ENCODE measurements at regions not wholly inside any gene's neighbourhood (a gene's known extent, or its start where the extent isn't known, plus 50 kb on each side); places are given as distances from the start of the nearest gene placed in this dataset.

GRCh38 chr1:222097588-222097987, 355.7 kb upstream of the DUSP10 start:
- DNase-seq = no peak

- DNase-seq = no peak
Measured at GRCh38 chr1:222096883-222097282, 355.0 kb upstream of the DUSP10 start.

GRCh38 chr1:222096476-222096772, 354.5 kb upstream of the DUSP10 start:
- DNase-seq = no peak

- peak in 1 of 2 experiments; percentile 7 for DNase-seq
Measured at GRCh38 chr1:222095606-222096475, 354.0 kb upstream of the DUSP10 start.

- DNase-seq = no peak
Measured at GRCh38 chr1:222093518-222093917, 351.6 kb upstream of the DUSP10 start.

- DNase-seq = no peak
Measured at GRCh38 chr1:222090103-222090502, 348.2 kb upstream of the DUSP10 start.

GRCh38 chr1:222087221-222087920, 345.5 kb upstream of the DUSP10 start:
- no peak for DNase-seq

- no peak for DNase-seq
Measured at GRCh38 chr1:222084996-222085395, 343.1 kb upstream of the DUSP10 start.

- no peak for DNase-seq
Measured at GRCh38 chr1:222084048-222084447, 342.2 kb upstream of the DUSP10 start.

- no peak for DNase-seq
Measured at GRCh38 chr1:222081859-222082258, 340.0 kb upstream of the DUSP10 start.

- DNase-seq = no peak
Measured at GRCh38 chr1:222079566-222079965, 337.7 kb upstream of the DUSP10 start.

GRCh38 chr1:222077206-222077605, 335.3 kb upstream of the DUSP10 start:
- no peak for DNase-seq

- DNase-seq = no peak
Measured at GRCh38 chr1:222074317-222074716, 332.4 kb upstream of the DUSP10 start.

- DNase-seq = no peak
Measured at GRCh38 chr1:222073307-222073995, 331.6 kb upstream of the DUSP10 start.

GRCh38 chr1:222071387-222071786, 329.5 kb upstream of the DUSP10 start:
- no peak for DNase-seq

GRCh38 chr1:222068937-222069336, 327.0 kb upstream of the DUSP10 start:
- no peak for DNase-seq

- DNase-seq = no peak
Measured at GRCh38 chr1:222068101-222068500, 326.2 kb upstream of the DUSP10 start.

- DNase-seq = no peak
Measured at GRCh38 chr1:222066539-222066938, 324.6 kb upstream of the DUSP10 start.

GRCh38 chr1:222065234-222065633, 323.3 kb upstream of the DUSP10 start:
- no peak for DNase-seq

GRCh38 chr1:222064388-222065211, 322.7 kb upstream of the DUSP10 start:
- no peak for DNase-seq

GRCh38 chr1:222062640-222063039, 320.8 kb upstream of the DUSP10 start:
- no peak for DNase-seq

GRCh38 chr1:222061711-222062359, 319.9 kb upstream of the DUSP10 start:
- DNase-seq = no peak

Data from SHP77 (cell line).